ENCODE measurements at regions not wholly inside any gene's neighbourhood (a gene's known extent, or its start where the extent isn't known, plus 50 kb on each side); places are given as distances from the start of the nearest gene placed in this dataset.

DNA sequence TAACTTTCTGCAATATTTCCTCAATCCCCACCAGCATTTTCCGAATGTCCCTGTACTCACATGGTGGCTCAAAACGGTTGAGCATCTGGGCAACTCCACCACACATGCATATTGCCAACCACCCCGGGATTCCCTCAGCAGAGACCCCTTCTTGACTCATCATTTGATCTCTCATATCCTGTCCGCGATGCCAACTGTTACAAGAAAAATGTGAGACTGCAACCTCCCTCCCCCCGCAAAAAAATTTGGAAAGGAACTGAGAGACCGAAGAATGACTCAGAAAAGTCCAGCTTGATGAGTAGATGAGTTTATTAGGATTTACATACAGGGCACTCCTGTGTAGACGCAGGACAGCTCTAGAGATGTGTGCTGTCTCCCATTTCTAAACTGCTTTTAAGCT, 561.4 kb downstream of the ZIC3 start:
- Histone ChIP-seq H2BK20ac (ENCODE audit: low read length) (no peak overlapping the region), H3K4me3 (ENCODE audit: extremely low read depth in 1 of 4, insufficient read depth in 2 of 4, low read depth in 3 of 4, low read length in 4 of 4) (no peak overlapping the region), H3K79me1 (ENCODE audit: low read depth, low read length) (no peaks in the 10 kb centered on the region), H4K5ac (ENCODE audit: insufficient read length, low read depth, low read length) (no peak overlapping the region), H3K36me3 (ENCODE audit: control insufficient read depth in 2 of 4, insufficient read depth in 4 of 4, low read length in 3 of 4) (no peaks in the 10 kb centered on the region), H2AK5ac (ENCODE audit: low read depth, low read length) (no peak overlapping the region), H4K20me1 (replicated peaks in 1 of 2; ENCODE audit: control insufficient read depth in 1 of 2, insufficient read depth in 2 of 2, low read length in 2 of 2) (no peaks in the 10 kb centered on the region), H2BK15ac (ENCODE audit: low read length) (no peak overlapping the region), H3K4ac (replicated peaks; ENCODE audit: insufficient read length, low read depth, low read length) (no peak overlapping the region), H4K8ac (ENCODE audit: extremely low read depth, insufficient read depth, low read length) (no peak overlapping the region), H2BK120ac (replicated peaks; ENCODE audit: low read depth, low read length) (no peak overlapping the region), H3K23me2 (ENCODE audit: low read depth, low read length) (no peaks in the 10 kb centered on the region), H2BK5ac (ENCODE audit: low read depth, low read length) (no peak overlapping the region), H4K91ac (replicated peaks; ENCODE audit: insufficient read length, low read length) (no peak overlapping the region), H3K9ac (replicated peaks in 1 of 4; ENCODE audit: extremely low read depth in 1 of 4, low read depth in 3 of 4, low read length in 3 of 4) (no peak overlapping the region), H3K79me2 (ENCODE audit: control insufficient read depth in 1 of 2, insufficient read depth in 2 of 2, low read length in 2 of 2) (no peaks in the 10 kb centered on the region), H3K23ac (ENCODE audit: insufficient read length) (no peak overlapping the region), H2AFZ (ENCODE audit: low read length) (no peak overlapping the region), H3K27me3 (replicated peaks in 1 of 4; ENCODE audit: control insufficient read depth in 3 of 4, extremely low read depth in 1 of 4, insufficient read depth in 3 of 4, low read length in 3 of 4) (no peaks in the 10 kb centered on the region), H3K56ac (replicated peaks; ENCODE audit: insufficient read length, low read depth, low read length) (no peak overlapping the region), H3K4me1 (replicated peaks in 1 of 4; ENCODE audit: control insufficient read depth in 3 of 4, insufficient read depth in 4 of 4, low read length in 3 of 4) (peaks cover 0 to 2% (median 0%) of the 10 kb centered on the region in 4 experiments; a peak in 1 of 7 replicates), H3K27ac (ENCODE audit: low read depth, low read length) (no peak overlapping the region), H3K14ac (ENCODE audit: insufficient read length) (no peak overlapping the region), H3K9me3 (ENCODE audit: insufficient read depth in 2 of 2, low read depth in 1 of 2, low read length in 1 of 2) (no peaks in the 10 kb centered on the region), H3K4me2 (ENCODE audit: insufficient read depth in 1 of 2, low read depth in 2 of 2, low read length in 2 of 2) (no peak overlapping the region), H2BK12ac (ENCODE audit: low read depth, low read length) (no peak overlapping the region), H3K18ac (ENCODE audit: extremely low read depth, low read length) (no peak overlapping the region)
- DNase-seq (ENCODE audit: low read depth in 1 of 2, low spot score in 2 of 2) (no peak), FAIRE-seq (no peak)
- ChIA-PET CTCF (ENCODE audit: partially characterized antibody) (interaction anchor here (0.6 to 2.8 kb wide), 8 partner anchors 10 to 1239 kb away, joined by 3 to 19 read pairs (median 4); no protein-coding TSS in a partner anchor), POLR2A (ENCODE audit: partially characterized antibody) (no interaction called here)
- 83% methylated on average over 8 of the region's 8 CpGs; no CpG with 5 or more reads in 1 of the 2 experiments for WGBS, 2 experiments (ENCODE audit: extremely low coverage in 1 of 2, insufficient coverage in 1 of 2, insufficient read length in 1 of 2, insufficient replicate concordance in 2 of 2, low coverage in 1 of 2, low lambda C conversion rate in 2 of 2, missing lambda C conversion rate in 1 of 2)
- no peak for TF ChIP-seq CBX8 (IDR thresholded peaks at IDR 0.05; ENCODE audit: borderline replicate concordance, low read depth, low read length)
